K562 (cell line): ENCODE measurements at regions not wholly inside any gene's neighbourhood (a gene's known extent, or its start where the extent isn't known, plus 50 kb on each side); places are given as distances from the start of the nearest gene placed in this dataset.

Source experiments
- ATAC-seq: fragments of 200-7000 bp; cut with Tn5 transposase; 3 replicates; pipeline ENCODE4 v1.9.1; 2020; ENCODE audit warnings: moderate library complexity
- BruUV-seq: library from RNA; stranded (reverse); fragments of 400-500 nt; replicated peaks from 2 replicates; lab custom pipeline; 2021; lab: Mats Ljungman, UMichigan
- CTCF ChIA-PET: fragments of 300-600 bp; formaldehyde crosslinking; extraction: SDS; loops from one replicate; lab custom pipeline; 2021; ENCODE audit warnings: low intra/inter-chr PET ratio; lab: Yijun Ruan, JAX
- POLR2A ChIA-PET: fragments of 300-600, 350-650 bp; sonication (Branson Sonifier 250); formaldehyde crosslinking; extraction: SDS; loops from one replicate; lab custom pipeline; 2021; ENCODE audit warnings: antibody characterized with exemption, inconsistent platforms; lab: Yijun Ruan, JAX
- DNase-seq, 4 experiments: peaks; one replicate each; pipeline versions ENCODE4 v3.0.0 to v3.0.0-alpha.2; 2011 to 2018; ENCODE audit warnings: low spot score in 3 of 4, mixed read lengths in 3 of 4; ENCODE audit errors: extremely low read depth in 1 of 4
- FAIRE-seq: peaks from 2 replicates; lab custom pipeline; 2011; peaks lifted over from hg19 to GRCh38; lab: Jason Lieb, UNC
- H2AFZ ChIP-seq: 2 replicates; pipeline ENCODE4 v1.6.0; 2011; ENCODE audit warnings: low read depth, low read length, control low read depth, inconsistent platforms
- H3K27ac ChIP-seq: fragments of 200-600 bp; 3 replicates; pipeline ENCODE4 v1.8.0; 2011; ENCODE audit warnings: low read depth, mild to moderate bottlenecking, control low read depth, inconsistent platforms, low read length, moderate library complexity, mixed read lengths; ENCODE audit errors: extremely low read depth
- H3K27me3 ChIP-seq, 2 experiments: fragments of 300-600 bp in 1 of 2; 2 replicates in 1 of 2; 3 replicates in 1 of 2; pipeline versions ENCODE4 v1.6.0 to v1.8.0; 2011; ENCODE audit warnings: inconsistent platforms in 2 of 2, low read length in 2 of 2, mild to moderate bottlenecking in 1 of 2, mixed read lengths in 1 of 2, moderate library complexity in 1 of 2; ENCODE audit not compliant: control insufficient read depth in 2 of 2, insufficient read depth in 2 of 2
- H3K36me3 ChIP-seq: fragments of 300-600 bp; 3 replicates; pipeline ENCODE4 v1.8.0; 2011; ENCODE audit warnings: mild to moderate bottlenecking, low read length, inconsistent platforms; ENCODE audit not compliant: control insufficient read depth, insufficient read depth
- H3K4me1 ChIP-seq, 2 experiments: fragments of 200-600 bp in 1 of 2; replicated peaks in 1 of 2; 2 replicates in 1 of 2; 3 replicates in 1 of 2; pipeline versions ENCODE4 v1.5.1 to v1.8.0; 2011; ENCODE audit warnings: inconsistent platforms in 2 of 2, low read length in 2 of 2, mild to moderate bottlenecking in 1 of 2, mixed read lengths in 1 of 2, moderate library complexity in 1 of 2; ENCODE audit not compliant: control insufficient read depth in 2 of 2, insufficient read depth in 2 of 2
- H3K4me2 ChIP-seq: 2 replicates; pipeline ENCODE4 v1.6.1; 2011; ENCODE audit warnings: low read length, control low read depth, inconsistent platforms, mixed read lengths; ENCODE audit not compliant: insufficient read depth
- H3K4me3 ChIP-seq: fragments of 200-600 bp; sonication (generic), shearing (Covaris generic); 2 replicates; pipeline ENCODE4 v1.5.1; 2016; ENCODE audit warnings: control low read depth, inconsistent platforms
- H3K79me2 ChIP-seq: fragments of 200-600 bp; 3 replicates; pipeline ENCODE4 v1.8.0; 2011; ENCODE audit warnings: low read length, inconsistent platforms; ENCODE audit not compliant: control insufficient read depth, insufficient read depth
- H3K9ac ChIP-seq, 2 experiments: 2 replicates each; pipeline versions ENCODE4 v1.6.0 to v1.6.1; 2011; ENCODE audit warnings: low read depth in 2 of 2, low read length in 2 of 2, control low read depth in 1 of 2, inconsistent platforms in 1 of 2, mild to moderate bottlenecking in 1 of 2, mixed read lengths in 1 of 2; ENCODE audit not compliant: insufficient read depth in 1 of 2
- H3K9me1 ChIP-seq: one replicate; pipeline ENCODE4 v1.6.0; 2011; ENCODE audit warnings: inconsistent platforms, mild to moderate bottlenecking, low read length, moderate library complexity; ENCODE audit not compliant: control insufficient read depth, insufficient read depth
- H3K9me3 ChIP-seq: replicated peaks from 2 replicates; pipeline ENCODE4 v1.5.1; 2011; ENCODE audit warnings: low read depth, low read length, inconsistent platforms; ENCODE audit not compliant: control insufficient read depth, insufficient read depth
- H4K20me1 ChIP-seq: replicated peaks from 2 replicates; pipeline ENCODE4 v1.6.1; 2011; ENCODE audit warnings: low read length, inconsistent platforms, mixed read lengths; ENCODE audit not compliant: control insufficient read depth, insufficient read depth
- BRD4 ChIP-seq: fragments of 200-600 bp; sonication (generic); IDR thresholded peaks from 2 replicates; pipeline ENCODE4 v1.6.1; 2017; ENCODE audit warnings: inconsistent platforms
- CHD1 ChIP-seq: fragments of 200-600 bp; sonication (generic); IDR thresholded peaks from one replicate; pipeline ENCODE4 v1.6.1; 2012; ENCODE audit warnings: mild to moderate bottlenecking, moderate library complexity, low read length, inconsistent platforms
- ELF4 ChIP-seq: fragments of 450-650 bp; formaldehyde crosslinking; IDR thresholded peaks from 2 replicates; pipeline ENCODE4 v1.4.0; 2022; ENCODE audit warnings: missing genetic modification characterization
- HMG20A ChIP-seq: fragments of 450-650 bp; formaldehyde crosslinking; conservative IDR thresholded peaks from 2 replicates; pipeline ENCODE4 v1.4.0; 2020; ENCODE audit warnings: mild to moderate bottlenecking, mixed read lengths
- JUNB ChIP-seq: fragments of 450-650 bp; formaldehyde crosslinking; conservative IDR thresholded peaks from 2 replicates; pipeline ENCODE4 v1.4.0; 2020; ENCODE audit warnings: mild to moderate bottlenecking
- KLF1 ChIP-seq: fragments of 450-650 bp; IDR thresholded peaks from 2 replicates; pipeline ENCODE4 v1.6.1; 2016; ENCODE audit warnings: missing genetic modification characterization, missing compliant biosample characterization
- MAX ChIP-seq: sonication (generic); formaldehyde crosslinking; IDR thresholded peaks from 2 replicates; pipeline ENCODE4 v1.9.0; 2022; ENCODE audit warnings: mild to moderate bottlenecking, missing genetic modification reagents
- NFE2 ChIP-seq: IDR thresholded peaks from 2 replicates; pipeline ENCODE4 v1.6.1; 2014; ENCODE audit warnings: antibody characterized with exemption, low read depth
- PHB2 ChIP-seq: fragments of 450-650 bp; IDR thresholded peaks from 2 replicates; pipeline ENCODE4 v1.6.1; 2017; ENCODE audit warnings: low read depth
- PML ChIP-seq: IDR thresholded peaks from 2 replicates; pipeline ENCODE4 v1.6.1; 2012; ENCODE audit warnings: low read length, inconsistent platforms
- POLR2H ChIP-seq: IDR thresholded peaks from 2 replicates; pipeline ENCODE4 v1.6.1; 2016; ENCODE audit warnings: missing genetic modification characterization, low read depth, mild to moderate bottlenecking, control low read depth, missing compliant biosample characterization, moderate library complexity
- PTTG1 ChIP-seq: fragments of 450-650 bp; IDR thresholded peaks from 2 replicates; pipeline ENCODE4 v1.6.1; 2016; ENCODE audit warnings: low read depth, mild to moderate bottlenecking, missing genetic modification characterization, missing compliant biosample characterization
- RFX7 ChIP-seq: fragments of 250-450 bp; sonication (Bioruptor Pico); IDR thresholded peaks from 2 replicates; pipeline ENCODE4 v1.5.1; 2021; ENCODE audit warnings: mild to moderate bottlenecking
- SMAD3 ChIP-seq: fragments of 450-650 bp; formaldehyde crosslinking; conservative IDR thresholded peaks from 2 replicates; pipeline ENCODE4 v1.4.0; 2020; ENCODE audit warnings: mild to moderate bottlenecking
- ZC3H4 ChIP-seq: sonication (generic); formaldehyde crosslinking; IDR thresholded peaks from 2 replicates; pipeline ENCODE4 v1.9.0; 2021; ENCODE audit warnings: missing genetic modification reagents, borderline replicate concordance
- ZNF282 ChIP-seq: sonication (generic); formaldehyde crosslinking; IDR thresholded peaks from 2 replicates; pipeline ENCODE4 v1.8.1; 2023; ENCODE audit warnings: missing genetic modification reagents
- ZNF77 ChIP-seq: fragments of 250-450 bp; sonication (Bioruptor Pico); IDR thresholded peaks from 2 replicates; pipeline ENCODE4 v1.5.0; 2020
- WGBS: fragments of 100-300 bp; shearing (Covaris generic); methylation state at CpG from one replicate; pipeline ENCODE4 v1.1.6; 2016; ENCODE audit warnings: low coverage, mixed read lengths; ENCODE audit not compliant: insufficient coverage; ENCODE audit errors: missing lambda C conversion rate; 5-methylcytosine and 5-hydroxymethylcytosine counted together
- in situ Hi-C: fragments of 300-500 bp; cut with MboI; formaldehyde crosslinking; loops from 4 replicates; pipeline ENCODE4 v1.15.0; 2018; ENCODE audit warnings: inconsistent platforms, mixed read lengths
- intact Hi-C: fragments of 100-400 bp; cut with micrococcal nuclease; formaldehyde crosslinking; loops from 2 replicates; pipeline ENCODE4 v1.14.2; 2022

- H2AFZ ChIP-seq: no peak overlapping the region
- no peaks in the 10 kb centered on the region for H3K36me3 ChIP-seq
- no peak for DNase-seq
- H3K79me2 ChIP-seq: no peaks in the 10 kb centered on the region
- in situ Hi-C loops: loop anchor here (10.0 kb wide), 2 partner anchors 453 to 663 kb away; no protein-coding TSS in a partner anchor
- no peak overlapping the region for H3K9ac ChIP-seq
- BruUV-seq: no TSS peak
- H3K4me2 ChIP-seq: no peak overlapping the region
- no peaks in the 10 kb centered on the region for H3K4me1 ChIP-seq
- 0% methylated on average over 4 of the region's 4 CpGs for WGBS
- H4K20me1 ChIP-seq: no peaks in the 10 kb centered on the region
- CTCF ChIA-PET: interaction anchor here (0.7 to 1.2 kb wide), 3 partner anchors 461 to 785 kb away, joined by 3 read pairs; no protein-coding TSS in a partner anchor
- no peaks in the 10 kb centered on the region for H3K9me1 ChIP-seq
- TF ChIP-seq POLR2H (tag): no peak
- no peak for TF ChIP-seq JUNB
- TF ChIP-seq PTTG1 (tag): no peak
- no peak for TF ChIP-seq MAX (CRISPR knock-in tag)
- no peak for TF ChIP-seq PML
- no peak for TF ChIP-seq HMG20A (CRISPR knock-in tag)
- no peak for TF ChIP-seq PHB2
- no peak for TF ChIP-seq RFX7 (CRISPR knock-in tag)
- TF ChIP-seq CHD1: no peak
- no peak for TF ChIP-seq NFE2
- no peak for TF ChIP-seq ELF4 (CRISPR knock-in tag)
- TF ChIP-seq KLF1 (tag): no peak
- no peak for TF ChIP-seq ZNF282 (CRISPR knock-in tag)
- TF ChIP-seq ZC3H4 (CRISPR knock-in tag): no peak
- TF ChIP-seq ZNF77 (CRISPR knock-in tag): no peak
- TF ChIP-seq SMAD3 (CRISPR knock-in tag): no peak
- no peak for TF ChIP-seq BRD4
- H3K4me3 ChIP-seq: no peak overlapping the region
- POLR2A ChIA-PET: no interaction called here
- ATAC-seq: no peak
- no peak overlapping the region for H3K27ac ChIP-seq
- H3K27me3 ChIP-seq: no peaks in the 10 kb centered on the region
- no peaks in the 10 kb centered on the region for H3K9me3 ChIP-seq
- intact Hi-C loops: loop anchor here (5.0 kb wide), 2 partner anchors 686 to 786 kb away; no protein-coding TSS in a partner anchor
- FAIRE-seq: no peak
These were observed 415.9 kb downstream of the ETS1 start for GRCh38 chr11:128171506-128171905.
